WERI-Rb-1 (cell line): ENCODE measurements at regions not wholly inside any gene's neighbourhood (a gene's known extent, or its start where the extent isn't known, plus 50 kb on each side); places are given as distances from the start of the nearest gene placed in this dataset.

Experiments used
- DNase-seq: peaks from one replicate; pipeline ENCODE4 v3.0.0-alpha.2; 2020
- H3K27ac ChIP-seq: fragments of 250-450 bp; sonication (Bioruptor Pico); 2 replicates; pipeline ENCODE4 v1.5.1; 2020; ENCODE audit warnings: mild to moderate bottlenecking, moderate library complexity
- H3K27me3 ChIP-seq: fragments of 250-450 bp; sonication (Bioruptor Pico); 2 replicates; pipeline ENCODE4 v1.5.1; 2021; ENCODE audit warnings: mild to moderate bottlenecking, low read depth, moderate library complexity; ENCODE audit not compliant: insufficient read depth, severe bottlenecking
- H3K36me3 ChIP-seq: fragments of 250-450 bp; sonication (Bioruptor Pico); 2 replicates; pipeline ENCODE4 v1.5.1; 2020; ENCODE audit warnings: mild to moderate bottlenecking, moderate library complexity
- H3K4me3 ChIP-seq: 2 replicates; pipeline ENCODE4 v1.5.1; 2011; ENCODE audit warnings: low read depth, mild to moderate bottlenecking, control low read depth, low read length
- H3K9me3 ChIP-seq: fragments of 250-450 bp; sonication (Bioruptor Pico); 2 replicates; pipeline ENCODE4 v1.5.1; 2021; ENCODE audit warnings: mild to moderate bottlenecking, moderate library complexity; ENCODE audit not compliant: severe bottlenecking
- CTCF ChIP-seq: IDR thresholded peaks from 2 replicates; pipeline ENCODE4 v1.5.1; 2011; ENCODE audit warnings: low read depth, mild to moderate bottlenecking, control low read depth, inconsistent platforms, low read length

GRCh38 chr18:14000884-14001283, 85.5 kb upstream of the MC2R start:
- Histone ChIP-seq H3K9me3 (no peaks in the 10 kb centered on the region), H3K27me3 (peaks cover 43% of the 10 kb centered on the region), H3K36me3 (no peaks in the 10 kb centered on the region), H3K4me3 (no peak overlapping the region), H3K27ac (no peak overlapping the region)
- DNase-seq, result no peak
- TF ChIP-seq CTCF, result no peak

DNA sequence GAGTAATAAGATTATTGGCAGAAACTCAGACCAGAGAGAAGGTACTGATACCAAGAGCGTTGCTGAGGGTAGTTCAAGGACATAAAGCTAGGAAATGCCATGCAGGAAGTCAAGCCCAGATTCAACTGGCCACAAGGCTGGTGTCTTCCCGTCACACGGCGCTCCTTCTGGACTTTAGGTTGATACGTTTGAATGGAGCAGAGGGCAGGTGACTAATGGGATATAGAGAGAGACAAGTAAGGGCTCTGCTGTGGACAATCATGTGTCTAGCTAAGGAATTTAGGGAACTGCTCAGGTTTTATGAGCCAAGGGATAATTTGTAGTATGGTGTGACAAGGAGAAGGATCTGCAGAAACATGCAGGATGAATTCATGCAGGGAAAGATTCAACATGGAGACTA, 83.9 kb upstream of the MC2R start:
- Histone ChIP-seq H3K27me3 (peaks cover 52% of the 10 kb centered on the region), H3K36me3 (no peaks in the 10 kb centered on the region), H3K9me3 (no peaks in the 10 kb centered on the region), H3K4me3 (no peak overlapping the region), H3K27ac (no peak overlapping the region)
- TF ChIP-seq CTCF, result no peak
- DNase-seq, result no peak

- H3K36me3 ChIP-seq, result no peaks in the 10 kb centered on the region
- no peak overlapping the region for H3K27ac ChIP-seq
- TF ChIP-seq CTCF, result no peak
- H3K9me3 ChIP-seq, result no peaks in the 10 kb centered on the region
- no peak overlapping the region for H3K4me3 ChIP-seq
- no peak for DNase-seq
- H3K27me3 ChIP-seq, result peaks cover 56% of the 10 kb centered on the region
Observed at GRCh38 chr18:13998571-13998970, 83.2 kb upstream of the MC2R start.

- no peaks in the 10 kb centered on the region for H3K9me3 ChIP-seq
- H3K36me3 ChIP-seq, result no peaks in the 10 kb centered on the region
- H3K27me3 ChIP-seq, result peaks cover 65% of the 10 kb centered on the region
- H3K4me3 ChIP-seq, result no peak overlapping the region
- no peak overlapping the region for H3K27ac ChIP-seq
- no peak for DNase-seq
- no peak for TF ChIP-seq CTCF
Observed at GRCh38 chr18:13993730-13994129, 78.4 kb upstream of the MC2R start.

DNA sequence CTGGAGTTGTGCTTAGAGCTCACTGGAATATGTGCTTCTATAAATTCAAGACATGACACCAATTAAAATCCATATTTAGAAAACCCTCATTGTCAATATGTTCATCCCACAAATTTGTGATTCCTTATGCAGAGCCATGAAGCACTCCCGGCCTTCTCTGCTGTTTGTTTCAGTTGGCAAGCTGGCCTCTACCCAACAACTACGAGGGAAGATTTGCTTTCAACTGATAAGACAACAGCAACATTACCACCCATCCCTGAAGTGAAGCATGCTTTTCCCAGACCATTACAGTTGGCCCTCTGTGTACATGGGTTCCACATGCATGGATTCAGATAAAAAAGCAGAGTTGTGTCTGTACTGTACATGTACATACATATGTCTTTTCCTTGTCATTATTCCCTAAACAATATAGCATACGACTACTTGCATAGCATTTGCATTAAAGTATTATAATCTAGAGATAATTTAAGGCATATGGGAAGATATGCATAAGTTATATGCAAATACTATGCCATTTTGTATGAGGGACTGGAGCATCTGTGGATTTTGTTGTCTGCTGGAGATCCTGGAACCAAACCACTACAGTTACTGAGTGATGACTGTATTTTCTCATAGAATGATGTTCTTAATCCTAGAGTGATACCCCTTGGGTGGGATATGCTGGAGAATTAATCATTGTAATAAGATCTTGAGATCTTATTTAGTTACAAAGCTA, 77.6 kb upstream of the MC2R start:
- no peak for DNase-seq
- H3K4me3 ChIP-seq, result no peak overlapping the region
- H3K27ac ChIP-seq, result no peak overlapping the region
- no peaks in the 10 kb centered on the region for H3K9me3 ChIP-seq
- peaks cover 68% of the 10 kb centered on the region for H3K27me3 ChIP-seq
- no peak for TF ChIP-seq CTCF
- no peaks in the 10 kb centered on the region for H3K36me3 ChIP-seq

GRCh38 chr18:13989199-13989598, 73.9 kb upstream of the MC2R start:
- H3K4me3 ChIP-seq, result no peak overlapping the region
- no peak overlapping the region for H3K27ac ChIP-seq
- H3K9me3 ChIP-seq, result no peaks in the 10 kb centered on the region
- DNase-seq, result no peak
- peaks cover 51% of the 10 kb centered on the region for H3K27me3 ChIP-seq
- no peak for TF ChIP-seq CTCF
- H3K36me3 ChIP-seq, result no peaks in the 10 kb centered on the region
